A673 (cell line): ENCODE measurements at regions not wholly inside any gene's neighbourhood (a gene's known extent, or its start where the extent isn't known, plus 50 kb on each side); places are given as distances from the start of the nearest gene placed in this dataset.

Source experiments
- EZH2 ChIP-seq: fragments of 200-600 bp; sonication (generic); IDR thresholded peaks from 2 replicates; pipeline ENCODE4 v1.6.1; 2017; ENCODE audit warnings: borderline replicate concordance, low read depth, mild to moderate bottlenecking, mixed read lengths, antibody characterized with exemption, low read length; ENCODE audit not compliant: poor library complexity, severe bottlenecking
- TF ChIP-seq, protein P1 (sequence below): fragments of 300-800, 200-600 bp; sonication (generic); conservative IDR thresholded peaks from 2 replicates; pipeline ENCODE4 v1.5.1; 2017; ENCODE audit warnings: low read depth, mild to moderate bottlenecking, antibody characterized with exemption, low read length, moderate library complexity, mixed read lengths

DNA sequence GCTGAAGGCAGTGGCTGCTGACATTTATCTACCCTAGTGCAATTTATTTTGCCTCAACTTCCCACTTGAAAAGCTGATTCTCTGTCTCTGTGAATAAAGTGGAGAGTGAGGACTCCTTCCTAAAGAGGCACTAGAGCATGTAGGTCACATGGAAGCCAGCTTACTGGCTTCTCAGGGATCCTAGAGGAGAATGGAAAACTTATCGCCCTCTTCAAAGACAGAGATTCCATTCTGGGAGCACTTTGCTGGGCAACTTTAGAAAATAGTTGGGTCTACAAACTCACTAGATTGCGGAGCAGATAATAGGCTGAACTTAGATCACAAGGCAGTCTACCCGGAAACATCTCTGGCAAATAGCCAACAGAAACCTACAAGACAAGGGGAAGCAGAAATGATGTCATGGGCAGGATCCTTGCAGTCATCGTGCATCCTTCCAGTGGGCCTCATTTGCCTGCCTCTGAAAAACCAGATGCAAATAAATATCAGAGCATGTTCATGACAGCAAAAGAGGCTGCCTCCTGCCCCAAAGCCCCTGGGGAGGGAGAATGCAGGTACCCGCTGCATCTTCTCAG is 104.8 kb upstream of the BARHL2 start:
- TF ChIP-seq, protein P1, sequence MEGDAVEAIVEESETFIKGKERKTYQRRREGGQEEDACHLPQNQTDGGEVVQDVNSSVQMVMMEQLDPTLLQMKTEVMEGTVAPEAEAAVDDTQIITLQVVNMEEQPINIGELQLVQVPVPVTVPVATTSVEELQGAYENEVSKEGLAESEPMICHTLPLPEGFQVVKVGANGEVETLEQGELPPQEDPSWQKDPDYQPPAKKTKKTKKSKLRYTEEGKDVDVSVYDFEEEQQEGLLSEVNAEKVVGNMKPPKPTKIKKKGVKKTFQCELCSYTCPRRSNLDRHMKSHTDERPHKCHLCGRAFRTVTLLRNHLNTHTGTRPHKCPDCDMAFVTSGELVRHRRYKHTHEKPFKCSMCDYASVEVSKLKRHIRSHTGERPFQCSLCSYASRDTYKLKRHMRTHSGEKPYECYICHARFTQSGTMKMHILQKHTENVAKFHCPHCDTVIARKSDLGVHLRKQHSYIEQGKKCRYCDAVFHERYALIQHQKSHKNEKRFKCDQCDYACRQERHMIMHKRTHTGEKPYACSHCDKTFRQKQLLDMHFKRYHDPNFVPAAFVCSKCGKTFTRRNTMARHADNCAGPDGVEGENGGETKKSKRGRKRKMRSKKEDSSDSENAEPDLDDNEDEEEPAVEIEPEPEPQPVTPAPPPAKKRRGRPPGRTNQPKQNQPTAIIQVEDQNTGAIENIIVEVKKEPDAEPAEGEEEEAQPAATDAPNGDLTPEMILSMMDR: no peak
- TF ChIP-seq EZH2: no peak
